ENCODE measurements at regions not wholly inside any gene's neighbourhood (a gene's known extent, or its start where the extent isn't known, plus 50 kb on each side); places are given as distances from the start of the nearest gene placed in this dataset.
A peak's percentile ranks its signal among the peaks of the same experiment; 100 is the strongest.
"Not testable (repeated sequence)": the region's sequence is repeated elsewhere in the genome, so short reads cannot be mapped to it uniquely, and the experiment has no call there.

DNA sequence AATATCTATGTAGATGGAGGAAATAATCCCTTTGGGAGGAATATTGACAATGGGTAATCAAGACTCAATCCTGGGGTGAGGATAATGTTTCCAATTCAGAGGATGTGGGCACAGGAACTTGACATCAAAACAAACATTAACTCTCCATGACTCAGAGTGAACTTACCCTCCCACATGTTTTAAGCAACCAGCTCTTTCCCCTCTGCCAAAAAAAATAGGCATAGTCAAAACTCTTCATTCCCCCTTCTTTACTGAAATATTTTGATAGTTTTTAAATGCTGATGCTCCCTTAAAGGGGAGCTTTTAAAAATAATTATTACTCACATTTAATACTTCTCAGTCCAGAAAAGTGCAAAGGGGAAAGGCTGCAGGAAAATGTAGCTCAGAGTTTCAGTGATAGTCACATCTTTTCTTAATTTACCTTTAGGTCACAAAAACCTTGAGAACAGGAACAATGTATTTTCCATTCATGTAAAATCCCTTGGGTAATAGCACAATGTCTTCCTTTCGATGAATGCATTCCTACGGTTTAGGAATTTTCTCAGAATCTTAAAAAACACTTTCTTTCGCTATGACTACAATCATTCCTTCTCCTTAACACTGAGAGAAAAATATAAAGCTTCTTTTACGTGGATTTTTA is 298.4 kb upstream of the GRAMD2B start:
- peak; percentile 16 for DNase-seq

DNA sequence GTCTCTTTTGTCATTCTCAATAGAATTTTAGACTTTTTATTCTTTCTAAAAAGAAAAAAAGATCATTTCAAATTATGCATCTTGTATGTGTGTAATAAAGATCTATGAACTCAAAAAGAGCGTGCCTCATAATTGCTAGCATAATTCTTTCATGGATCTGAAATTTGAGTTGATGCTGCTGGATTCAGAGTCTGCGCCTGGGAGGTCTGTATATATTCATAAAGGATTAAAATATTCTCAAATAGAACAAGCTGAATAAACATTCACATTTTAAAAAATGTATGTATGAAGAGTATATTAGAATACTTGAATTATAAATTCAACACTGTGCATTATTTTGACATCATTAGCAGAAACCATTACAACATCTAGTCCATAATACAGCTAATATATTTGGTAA is 297.8 kb upstream of the GRAMD2B start:
- no peak for DNase-seq

DNA sequence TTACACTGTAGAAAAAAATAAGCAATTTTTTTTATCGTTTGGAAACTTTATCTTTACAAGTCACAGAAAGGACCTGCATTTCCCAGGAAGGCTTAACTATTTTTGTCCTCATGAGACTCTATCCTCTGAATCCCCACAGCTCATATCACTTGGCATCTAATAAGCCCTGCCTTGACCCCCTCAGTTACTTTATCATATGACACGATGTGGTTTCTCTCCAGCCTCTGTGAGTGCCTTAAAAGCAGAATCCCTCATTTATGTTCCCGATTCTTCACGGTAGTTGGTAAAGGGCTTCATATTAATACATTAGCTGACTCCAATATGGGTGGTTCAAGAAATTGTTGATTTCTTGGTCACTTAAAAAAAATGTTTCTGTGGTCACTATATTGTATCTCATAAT is 296.6 kb upstream of the GRAMD2B start:
- DNase-seq, result no peak

DNA sequence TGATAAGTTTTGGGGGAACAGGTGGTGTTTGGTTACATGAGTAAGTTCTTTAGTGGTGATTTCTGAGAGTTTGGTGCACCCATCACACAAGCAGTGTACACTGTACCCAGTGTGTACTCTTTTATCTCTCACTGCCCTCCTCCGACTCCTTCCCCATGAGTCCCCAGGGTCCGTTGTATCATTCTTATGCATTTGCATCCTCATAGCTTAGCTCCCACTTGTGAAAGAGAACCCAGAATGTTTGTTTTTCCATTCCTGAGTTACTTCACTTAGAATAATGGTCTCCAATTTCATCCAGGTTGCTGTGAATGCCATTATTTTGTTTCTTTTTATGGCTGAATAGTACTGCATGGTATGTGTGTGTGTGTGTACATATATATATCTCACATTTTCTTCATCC is 295.8 kb upstream of the GRAMD2B start:
- DNase-seq, result not testable (repeated sequence)

DNA sequence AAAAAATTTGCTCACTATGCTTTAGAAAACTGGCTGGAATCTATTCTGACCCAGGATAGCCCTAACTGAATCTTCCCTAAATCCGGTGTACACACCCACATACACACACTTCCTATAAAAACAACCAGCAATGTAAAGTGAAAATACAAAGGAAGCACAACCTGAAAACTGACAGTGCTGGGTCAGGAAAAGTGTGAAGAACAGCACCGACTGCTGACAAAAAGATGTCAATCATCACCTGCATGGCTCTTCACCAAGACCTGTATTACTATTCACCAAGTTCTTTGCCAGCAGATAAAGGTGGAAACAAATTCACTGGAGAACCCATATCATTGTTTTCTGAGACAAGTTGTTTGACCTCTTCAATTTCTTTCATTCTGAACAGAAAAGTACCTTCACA is 293.8 kb upstream of the GRAMD2B start:
- peak; percentile 1 for DNase-seq

DNA sequence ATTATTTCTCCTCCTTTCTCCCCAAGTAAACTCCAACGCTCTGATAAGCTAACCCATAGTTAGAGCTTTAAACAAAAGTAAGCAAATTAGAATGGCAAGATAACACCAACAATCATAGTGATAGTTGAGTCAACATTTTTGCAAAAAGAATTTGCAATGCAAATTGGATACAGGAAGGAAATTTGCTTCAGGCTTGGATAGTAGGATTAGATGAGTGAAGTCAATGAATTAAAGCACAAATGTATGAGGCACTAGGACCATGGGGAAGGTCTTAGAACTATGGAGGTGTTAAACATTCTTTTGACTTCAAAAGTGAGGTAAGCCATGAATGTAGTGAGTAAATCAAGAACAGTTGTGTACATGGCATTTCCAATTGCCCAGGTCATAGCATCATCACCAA is 289.8 kb upstream of the GRAMD2B start:
- DNase-seq, result no peak

DNA sequence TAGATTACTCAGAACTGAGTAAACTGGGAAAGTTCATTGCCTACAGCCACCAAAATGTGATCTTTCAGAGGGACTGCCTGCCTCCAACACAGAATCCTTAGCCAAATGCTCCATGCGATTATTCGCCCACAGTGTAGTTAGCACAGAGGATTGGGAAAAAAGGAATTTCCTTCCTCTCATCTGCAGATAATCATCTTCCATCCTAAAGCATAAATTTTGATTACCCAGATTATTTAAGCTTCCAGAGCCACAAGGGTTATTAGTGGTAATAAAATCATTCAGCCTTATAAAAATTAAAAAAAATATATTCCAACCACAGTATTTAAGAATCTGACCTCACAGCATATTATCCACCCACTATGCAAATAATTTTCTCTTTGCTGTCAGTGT is 285.3 kb upstream of the GRAMD2B start:
- no peak for DNase-seq

DNA sequence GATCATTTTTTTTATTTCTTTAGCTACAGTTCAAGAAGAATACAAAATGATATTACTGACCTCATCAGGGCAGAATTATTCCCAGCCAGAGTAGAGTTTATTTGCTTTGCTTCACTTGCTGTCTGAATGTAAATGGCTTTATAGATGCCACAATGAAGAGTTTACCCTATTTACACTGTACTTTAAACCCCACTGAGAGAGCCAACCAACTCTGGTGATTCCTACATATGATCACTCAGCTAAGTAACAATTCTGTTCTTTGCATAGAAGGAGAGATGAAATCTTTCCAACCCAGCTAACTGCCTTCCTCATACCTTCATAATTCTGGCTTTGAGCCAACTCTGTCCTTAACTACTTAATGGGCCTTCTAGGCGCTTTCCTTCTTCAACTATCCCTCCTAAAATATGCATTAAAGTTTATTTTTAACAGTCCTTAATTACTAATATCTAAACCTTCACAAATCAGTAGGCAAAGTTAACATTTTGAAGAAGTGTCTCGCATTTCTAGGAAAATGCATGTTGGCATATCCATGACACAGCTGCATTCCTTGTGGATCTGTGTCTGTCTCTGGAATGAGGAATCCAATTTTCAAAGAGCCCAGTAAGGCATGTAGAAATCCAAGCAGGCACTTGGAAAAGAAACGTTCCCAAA is 284.8 kb upstream of the GRAMD2B start:
- DNase-seq, result no peak

DNA sequence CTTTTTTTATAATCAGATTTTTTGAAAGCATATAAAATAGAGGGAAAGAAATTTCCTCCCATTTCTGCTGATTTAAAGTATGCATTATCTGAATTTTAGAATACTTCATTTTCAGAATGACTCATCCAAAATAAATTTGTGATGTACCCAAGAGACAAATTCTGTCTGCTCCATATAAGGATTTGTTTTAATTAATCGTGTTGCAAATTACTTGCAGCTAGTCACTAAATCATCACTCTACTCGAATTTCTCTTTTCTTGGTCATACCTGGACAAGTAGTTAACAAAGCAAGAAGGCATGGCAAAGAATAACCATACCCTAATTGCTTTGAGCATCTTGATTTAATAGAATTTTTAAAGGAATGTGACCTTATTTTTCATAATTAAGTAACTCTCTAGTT is 284.1 kb upstream of the GRAMD2B start:
- no peak for DNase-seq

DNA sequence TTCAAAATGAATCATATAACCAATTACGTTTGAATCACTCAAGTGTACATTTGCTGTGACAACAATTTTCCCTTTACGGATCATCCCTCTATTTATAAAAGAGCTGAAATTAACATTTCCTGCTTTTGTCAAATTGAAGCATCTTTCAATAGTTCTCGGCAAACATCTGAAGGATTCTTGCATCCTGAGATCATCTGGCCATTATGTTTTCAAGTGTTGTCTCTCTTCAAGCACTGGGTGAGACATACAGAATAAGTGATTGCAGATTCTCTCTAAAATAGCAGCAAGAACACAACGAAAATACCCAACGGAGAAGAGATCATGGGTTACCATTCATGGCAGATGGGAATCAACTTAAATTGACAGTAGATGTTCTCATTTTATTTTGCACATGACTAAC is 283.4 kb upstream of the GRAMD2B start:
- DNase-seq, result no peak

DNA sequence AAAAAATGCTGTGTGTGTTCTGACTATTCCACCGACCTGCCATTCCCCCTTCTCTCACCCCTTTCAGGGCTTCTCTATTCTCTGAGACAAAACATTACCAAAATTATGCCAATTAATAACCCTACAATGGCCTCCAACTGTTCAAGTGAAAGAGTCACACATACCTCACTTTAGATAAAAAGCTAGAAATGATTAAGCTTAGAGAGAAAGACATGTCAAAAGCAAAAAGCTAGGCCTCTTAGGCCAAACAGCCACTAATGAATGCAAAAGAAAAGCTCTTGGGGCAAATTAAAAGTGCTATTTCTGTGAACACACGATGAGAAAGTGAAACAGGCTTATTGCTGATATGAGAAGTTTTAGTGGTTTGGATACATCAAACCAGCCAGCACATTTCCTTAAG is 279.6 kb upstream of the GRAMD2B start:
- no peak for DNase-seq

DNA sequence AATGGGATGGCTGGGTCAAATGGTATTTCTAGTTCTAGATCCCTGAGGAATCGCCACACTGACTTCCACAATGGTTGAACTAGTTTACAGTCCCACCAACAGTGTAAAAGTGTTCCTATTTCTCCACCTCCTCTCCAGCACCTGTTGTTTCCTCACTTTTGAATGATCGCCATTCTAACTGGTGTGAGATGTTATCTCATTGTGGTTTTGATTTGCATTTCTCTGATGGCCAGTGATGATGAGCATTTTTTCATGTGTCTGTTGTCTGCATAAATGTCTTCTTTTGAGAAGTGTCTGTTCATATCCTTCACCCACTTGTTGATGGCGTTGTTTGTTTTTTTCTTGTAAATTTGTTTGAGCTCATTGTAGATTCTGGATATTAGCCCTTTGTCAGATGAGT is 272.9 kb upstream of the GRAMD2B start:
- not testable (repeated sequence) for DNase-seq

DNA sequence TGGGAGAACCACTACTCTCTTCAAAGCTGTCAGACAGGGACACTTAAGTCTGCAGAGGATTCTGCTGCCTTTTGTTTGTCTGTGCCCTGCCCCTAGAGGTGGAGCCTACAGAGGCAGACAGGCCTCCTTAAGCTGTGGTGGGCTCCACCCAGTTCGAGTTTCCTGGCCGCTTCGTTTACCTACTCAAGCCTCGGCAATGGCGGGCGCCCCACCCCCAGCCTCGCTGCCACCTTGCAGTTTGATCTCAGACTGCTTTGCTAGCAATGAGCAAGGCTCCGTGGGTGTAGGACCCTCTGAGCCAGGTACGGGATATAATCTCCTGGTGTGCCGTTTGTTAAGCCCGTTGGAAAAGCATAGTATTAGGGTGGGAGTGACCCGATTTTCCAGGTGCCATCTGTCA is 267.9 kb upstream of the GRAMD2B start:
- not testable (repeated sequence) for DNase-seq

DNA sequence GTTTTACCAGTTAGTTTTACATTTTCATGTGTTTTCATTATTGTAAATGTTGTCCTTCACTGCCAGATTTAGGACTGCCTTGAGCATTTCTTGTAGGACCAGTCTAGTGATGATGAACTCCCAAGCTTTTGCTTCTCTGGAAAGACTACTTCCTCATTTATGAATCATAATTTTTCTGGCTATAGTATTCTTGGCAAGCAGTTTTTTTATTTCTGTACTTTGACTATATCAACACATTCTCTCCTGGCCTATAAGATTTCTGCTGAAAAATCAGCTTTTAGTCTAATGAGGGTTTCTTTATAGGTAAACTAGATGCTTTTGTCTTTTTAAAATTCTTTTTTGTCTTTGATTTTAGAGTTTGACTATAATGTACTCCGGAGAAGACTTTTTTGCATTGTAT is 256.8 kb upstream of the GRAMD2B start:
- no peak for DNase-seq

DNA sequence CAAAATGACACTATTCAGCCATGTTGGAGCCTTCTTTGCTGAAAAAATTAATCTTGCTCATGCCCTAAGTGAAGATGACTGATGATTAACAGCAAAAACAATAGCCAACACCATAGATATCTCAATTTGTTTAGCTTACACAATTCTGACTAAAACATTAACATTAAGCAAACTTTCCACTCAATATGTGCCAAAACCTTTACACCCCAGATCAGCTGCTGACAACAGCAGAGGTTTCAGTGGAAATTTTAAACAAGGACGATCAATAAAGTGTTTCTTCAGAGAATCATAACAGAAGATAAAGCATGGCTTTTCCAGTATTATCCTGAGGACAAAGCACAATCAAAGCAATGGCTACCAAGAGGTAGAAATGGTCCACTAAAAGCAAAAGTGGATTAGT is 254.4 kb upstream of the GRAMD2B start:
- no peak for DNase-seq

DNA sequence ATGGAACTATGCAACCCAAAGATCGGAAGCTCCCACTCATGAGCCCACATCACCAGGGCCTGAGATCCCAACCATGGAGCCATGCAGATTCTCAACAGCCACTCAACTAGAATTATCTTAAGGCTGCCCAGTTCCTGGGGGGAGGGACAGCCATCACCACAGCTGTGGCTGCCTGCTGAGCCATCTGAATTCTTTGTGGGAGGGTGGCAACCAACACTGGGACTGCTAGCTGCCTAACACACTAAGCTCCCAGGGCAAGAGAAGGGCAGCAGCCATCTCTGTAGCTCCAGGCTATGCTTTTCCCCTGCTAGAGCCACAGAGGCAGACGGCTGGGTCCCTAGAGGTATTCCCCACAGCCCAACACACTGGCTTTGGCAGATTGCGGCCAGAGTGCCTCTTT is 251.3 kb upstream of the GRAMD2B start:
- no peak for DNase-seq

DNA sequence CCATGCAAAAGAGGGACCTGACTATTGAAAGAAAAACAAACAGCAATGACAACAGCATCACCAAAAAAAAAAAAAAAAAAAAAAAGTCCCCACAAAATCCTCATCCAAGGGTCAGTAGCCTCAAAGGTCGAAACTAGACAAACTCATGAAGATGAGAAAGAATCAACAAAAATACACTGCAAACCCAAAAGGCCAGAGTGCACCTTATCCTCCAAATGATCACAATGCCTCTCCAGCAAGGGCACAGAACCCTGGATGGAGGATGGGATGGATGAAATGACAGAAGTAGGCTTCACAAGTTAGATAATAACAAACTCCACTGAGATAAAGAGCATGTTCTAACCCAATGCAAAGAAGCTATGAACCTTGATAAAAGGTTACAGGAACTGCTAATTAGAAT is 250.4 kb upstream of the GRAMD2B start:
- no peak for DNase-seq

DNA sequence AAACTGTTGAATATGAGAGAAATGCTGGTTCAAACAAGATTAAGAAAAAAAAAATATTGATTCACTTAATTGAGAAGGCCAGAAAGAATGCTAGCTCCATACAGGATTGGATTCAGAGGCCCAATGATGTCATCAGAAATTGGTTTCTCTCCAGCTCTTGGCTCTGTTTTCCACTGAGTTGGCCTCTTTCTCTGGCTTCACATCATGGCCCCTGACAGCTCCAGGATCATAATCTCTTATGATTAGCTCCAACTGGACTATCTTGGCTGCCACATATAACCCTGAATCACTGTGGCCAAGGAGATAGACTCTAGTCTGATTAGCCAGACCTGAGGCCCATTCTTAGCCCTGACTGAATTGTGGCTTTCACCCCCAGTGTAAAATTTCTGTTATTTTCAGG is 244.7 kb upstream of the GRAMD2B start:
- no peak for DNase-seq

DNA sequence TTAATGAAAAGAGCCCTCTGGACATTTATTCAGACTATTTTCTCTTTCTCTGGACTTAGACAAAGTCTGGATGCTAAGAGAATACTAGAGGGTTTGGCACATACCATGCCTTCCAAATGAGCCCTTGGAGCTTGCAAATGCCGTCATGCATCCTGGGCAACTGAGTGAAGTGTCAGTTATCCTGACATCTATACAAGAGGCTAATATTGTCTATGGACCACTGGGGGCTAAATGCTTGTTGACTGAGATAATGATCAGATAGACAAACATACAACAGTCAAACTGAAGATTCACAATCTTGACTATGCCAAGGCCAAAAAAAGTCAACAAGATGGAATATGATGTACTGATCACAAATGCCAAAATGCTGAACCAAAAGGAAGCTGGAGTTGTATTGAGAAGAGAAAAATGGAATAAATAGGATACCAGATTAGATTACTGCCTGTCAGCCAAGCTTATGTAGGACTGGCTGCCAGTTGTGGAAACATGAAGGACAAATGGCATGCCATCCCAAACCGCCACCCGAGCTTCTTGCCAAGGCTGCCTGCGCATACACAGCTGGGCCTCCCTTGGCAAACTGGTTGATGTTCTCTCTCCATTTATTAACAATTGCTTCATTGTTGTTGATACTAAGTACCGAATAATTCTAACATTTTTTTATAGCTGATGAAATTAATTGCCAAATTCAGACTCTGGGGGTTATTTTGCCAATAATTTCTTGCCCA is 240.1 kb upstream of the GRAMD2B start:
- DNase-seq, result no peak

DNA sequence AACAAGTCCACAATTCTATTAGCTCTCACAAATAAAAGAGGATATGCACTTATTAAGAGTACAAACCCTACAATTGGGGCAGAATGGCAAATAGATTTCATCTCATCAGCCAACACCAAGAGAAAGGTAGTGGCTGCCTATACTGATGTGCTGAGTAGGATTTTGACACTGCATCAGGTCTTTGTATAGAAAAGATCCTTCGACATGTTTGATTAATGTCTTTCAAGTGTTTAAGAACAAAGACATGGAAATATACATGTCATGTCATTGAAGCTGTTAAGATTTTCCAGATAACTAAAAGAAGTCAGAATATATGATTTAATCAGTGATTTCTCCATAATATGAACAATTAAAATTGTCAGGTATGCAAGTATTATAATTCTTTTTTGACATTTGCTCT is 238.7 kb upstream of the GRAMD2B start:
- no peak for DNase-seq

DNA sequence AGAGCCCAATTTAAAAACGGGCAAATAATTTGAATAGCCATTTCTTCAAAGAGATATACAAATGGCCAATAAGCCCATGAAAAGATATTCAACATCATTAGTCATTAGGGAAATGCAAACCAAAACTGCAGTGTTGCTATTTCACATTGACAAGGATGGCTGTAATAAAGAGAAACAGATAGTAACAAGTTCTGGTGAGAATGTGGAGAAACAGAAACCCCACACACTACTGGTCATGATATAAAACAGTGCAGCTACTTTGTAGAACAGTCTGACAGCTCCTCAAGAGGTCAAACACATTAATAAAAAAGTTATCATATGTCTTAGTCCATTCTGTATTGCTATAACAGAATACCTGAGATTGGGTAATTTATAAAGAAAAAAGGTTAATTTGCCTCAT is 237.0 kb upstream of the GRAMD2B start:
- no peak for DNase-seq

DNA sequence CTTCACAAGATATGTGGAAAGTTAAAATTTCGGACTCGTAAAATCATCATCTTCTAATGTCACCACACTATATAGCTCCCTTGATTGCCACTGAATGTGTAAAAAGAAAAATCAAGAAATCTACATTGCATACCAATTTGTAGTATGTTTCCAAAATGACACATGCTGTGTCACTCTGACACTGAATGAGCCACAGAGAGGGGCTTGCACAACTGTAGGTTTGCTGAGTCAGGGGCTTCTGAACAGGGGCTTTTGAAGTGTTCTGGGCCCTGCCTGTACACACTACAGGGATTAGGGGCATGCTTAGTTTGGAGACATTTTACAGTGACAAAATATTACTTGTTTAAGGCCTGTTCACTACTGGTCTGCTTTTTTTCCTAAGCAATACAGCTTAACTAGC is 234.4 kb upstream of the GRAMD2B start:
- DNase-seq, result no peak

DNA sequence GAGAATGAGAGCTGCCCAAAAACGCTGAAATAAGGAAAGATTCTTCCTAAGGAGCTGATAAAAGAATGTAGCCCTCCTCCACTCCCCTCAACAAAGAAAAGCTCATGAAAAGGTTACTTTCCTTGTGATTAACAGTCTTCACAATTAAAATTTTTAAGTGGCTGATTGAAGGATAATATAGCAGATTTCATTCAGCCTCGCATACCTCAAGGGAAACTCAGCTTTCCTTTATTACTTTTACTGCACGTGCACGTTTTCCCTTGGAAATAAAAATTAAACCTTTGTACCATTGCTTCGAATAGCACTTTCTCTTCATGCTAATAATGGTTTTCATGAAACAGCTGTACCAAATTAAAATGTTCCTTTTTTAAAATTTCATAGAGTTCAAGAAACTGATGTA is 234.0 kb upstream of the GRAMD2B start:
- DNase-seq, result no peak

DNA sequence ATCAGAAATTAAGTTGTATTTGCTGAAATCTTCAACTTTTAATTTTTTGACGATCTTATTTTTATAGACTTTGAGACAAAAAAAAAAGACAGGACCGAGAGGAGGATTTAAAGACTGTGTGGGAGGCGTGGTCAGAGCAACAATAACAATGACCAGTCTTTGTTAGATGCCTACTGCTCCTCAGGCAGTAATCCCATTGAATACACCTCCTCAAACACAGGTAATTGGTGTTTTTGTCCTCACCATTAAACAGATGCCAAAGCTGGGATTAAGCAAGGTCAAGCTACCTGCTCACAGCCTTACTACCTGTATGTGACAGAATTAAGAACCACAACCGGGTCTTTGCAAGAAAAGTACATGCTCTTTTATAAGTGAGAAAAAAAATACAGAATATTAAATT is 233.3 kb upstream of the GRAMD2B start:
- no peak for DNase-seq
